GM19328 (cell line): ENCODE measurements at regions not wholly inside any gene's neighbourhood (a gene's known extent, or its start where the extent isn't known, plus 50 kb on each side); places are given as distances from the start of the nearest gene placed in this dataset.

Source experiments
- ATAC-seq: cut with Tn5 transposase; IDR thresholded peaks from one replicate; pipeline ENCODE4 v1.9.1; 2021; ENCODE audit warnings: mild to moderate bottlenecking, moderate library complexity; ENCODE audit not compliant: unreplicated experiment

DNA sequence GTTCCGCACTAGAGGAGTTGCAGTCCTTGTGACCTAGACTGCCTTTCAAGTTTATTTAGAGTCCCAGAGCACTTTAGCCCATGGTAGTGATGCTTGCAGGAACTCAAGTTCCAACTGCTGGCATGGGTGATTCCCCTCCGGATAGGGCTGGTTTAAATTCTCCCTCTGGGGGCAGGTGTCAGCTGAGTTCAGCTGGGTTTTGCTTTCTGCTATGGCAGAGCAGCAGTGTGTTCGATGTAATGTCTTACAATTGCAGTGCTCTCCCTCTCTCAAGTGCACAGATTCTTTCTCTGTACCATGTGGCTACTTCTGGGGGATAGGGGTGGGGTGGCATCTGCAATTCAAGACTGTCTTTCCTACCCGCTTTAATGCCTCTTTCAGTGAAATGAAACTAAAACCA is 164.8 kb upstream of the ZIC3 start:
- ATAC-seq, result no peak

DNA sequence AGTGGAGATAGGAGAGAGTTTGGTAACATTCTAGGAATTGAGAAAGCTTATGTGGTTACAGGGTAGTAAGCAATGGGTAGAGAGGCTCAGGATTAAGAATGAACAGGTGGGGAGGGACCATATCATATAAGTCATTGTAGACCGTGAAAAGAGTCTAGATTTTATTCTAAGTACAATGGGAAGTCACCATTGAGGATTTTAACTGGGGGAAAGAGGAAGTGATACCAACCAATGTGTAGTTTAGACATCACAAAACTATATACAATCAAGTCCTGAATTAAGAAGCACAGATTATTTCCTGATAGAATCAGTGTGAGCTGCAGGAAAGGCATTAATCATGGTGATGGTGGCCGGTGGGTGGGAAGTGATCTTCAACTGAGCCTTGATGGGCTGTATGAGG is 178.3 kb upstream of the ZIC3 start:
- ATAC-seq, result no peak

DNA sequence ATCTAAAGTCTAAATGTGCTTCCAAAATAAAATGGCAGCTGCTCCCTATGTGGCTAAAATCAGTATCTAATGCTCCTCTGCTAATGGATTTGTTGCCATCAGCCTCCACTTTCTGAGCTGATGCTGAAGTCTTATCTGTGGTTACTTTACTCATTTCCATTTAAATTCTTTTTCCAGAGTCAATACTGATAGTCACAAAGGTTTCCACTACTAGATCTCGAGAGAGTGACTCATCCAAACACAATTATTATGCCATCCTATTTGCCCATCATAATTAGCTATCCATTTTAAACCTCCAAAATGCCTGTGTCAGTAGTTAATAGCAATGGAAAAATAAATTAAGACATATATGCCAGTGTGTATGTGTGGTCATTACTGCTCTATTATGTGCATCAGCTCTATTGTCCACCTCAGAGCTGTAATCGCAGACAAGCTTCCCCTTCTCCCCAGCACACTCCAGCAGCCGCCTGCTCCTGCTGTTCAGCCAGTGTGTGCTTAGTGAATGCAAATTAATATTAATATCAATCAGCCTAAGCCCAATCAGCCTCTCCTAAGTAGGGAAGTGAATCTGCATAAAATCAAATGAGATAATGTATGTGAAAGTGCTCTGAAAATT is 199.8 kb upstream of the ZIC3 start:
- ATAC-seq, result no peak

DNA sequence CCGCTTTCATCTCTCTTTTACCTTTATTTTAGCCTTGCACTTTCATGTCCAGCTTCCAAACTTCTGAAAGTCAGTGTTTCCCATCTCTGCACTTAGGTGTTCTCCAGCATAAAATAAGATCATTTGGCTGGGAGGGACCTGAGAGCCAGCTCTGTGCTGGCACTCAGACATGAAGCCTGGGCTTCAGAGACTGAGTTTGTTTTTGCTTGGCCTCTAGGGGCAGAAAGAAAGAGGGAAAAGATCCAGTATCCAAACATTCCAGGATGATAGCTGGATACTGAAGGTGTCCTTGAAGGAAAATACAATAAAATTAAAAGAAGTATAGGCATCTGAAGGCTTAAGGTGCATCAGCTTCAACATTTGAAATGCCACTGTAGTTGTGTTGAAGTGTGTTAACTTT is 202.4 kb upstream of the ZIC3 start:
- ATAC-seq, result no peak

DNA sequence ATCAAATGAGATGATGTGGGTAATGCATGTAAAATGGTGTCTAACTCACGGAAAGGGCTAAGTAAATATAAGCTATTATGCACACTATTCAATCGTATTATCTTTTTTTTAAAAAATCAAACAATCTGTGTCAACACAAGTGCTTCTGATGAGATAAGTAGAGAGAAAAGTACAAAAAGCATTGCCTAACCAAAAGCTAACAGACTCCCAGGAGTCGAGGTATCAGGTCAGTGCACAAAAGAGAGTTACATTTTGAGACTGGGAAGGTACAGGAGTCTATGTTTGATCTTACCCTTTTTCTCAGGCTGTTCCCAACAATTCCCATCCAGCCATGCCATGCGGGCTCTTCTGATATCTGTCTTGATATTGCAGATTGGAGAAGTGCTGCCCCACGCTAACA is 203.3 kb upstream of the ZIC3 start:
- ATAC-seq, result no peak

DNA sequence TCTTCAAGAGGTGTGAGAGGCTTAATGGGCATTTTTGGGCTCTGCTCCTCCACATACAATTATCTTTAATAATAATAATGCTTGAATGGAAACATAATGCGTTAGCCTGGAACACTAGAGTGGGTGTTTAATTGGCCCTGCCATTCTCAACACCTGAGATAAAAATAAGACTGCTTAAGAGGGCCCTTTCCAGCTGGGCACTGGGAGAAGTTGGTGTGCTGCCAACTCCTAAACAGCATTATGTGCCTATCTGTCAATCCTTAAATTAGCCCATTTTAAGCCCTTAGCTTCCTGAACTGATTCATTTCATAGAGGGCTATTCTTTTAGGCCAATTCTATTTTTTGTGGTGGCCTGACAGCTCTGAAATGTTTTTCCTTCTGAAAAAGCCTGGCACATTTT is 211.1 kb upstream of the ZIC3 start:
- ATAC-seq, result no peak

DNA sequence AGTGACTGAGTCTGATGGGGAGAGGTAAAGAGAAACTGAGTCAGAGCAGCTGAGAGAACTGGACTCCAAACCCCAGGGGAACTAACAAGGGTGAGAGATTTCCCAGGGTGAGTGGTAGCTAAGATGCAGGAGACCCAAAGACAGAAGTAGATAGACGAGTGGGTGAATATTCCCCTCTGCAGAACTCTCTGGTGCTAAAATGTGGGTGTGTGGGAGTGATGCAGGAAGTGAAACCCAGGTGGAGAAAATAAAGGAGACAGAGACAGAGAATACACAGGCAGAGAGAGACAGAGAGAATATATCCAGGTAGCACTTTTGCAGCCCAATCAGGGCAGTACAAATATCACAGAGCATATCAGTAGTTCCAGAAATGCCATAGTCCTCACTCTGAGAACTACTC is 212.5 kb upstream of the ZIC3 start:
- peak; percentile 58 for ATAC-seq

DNA sequence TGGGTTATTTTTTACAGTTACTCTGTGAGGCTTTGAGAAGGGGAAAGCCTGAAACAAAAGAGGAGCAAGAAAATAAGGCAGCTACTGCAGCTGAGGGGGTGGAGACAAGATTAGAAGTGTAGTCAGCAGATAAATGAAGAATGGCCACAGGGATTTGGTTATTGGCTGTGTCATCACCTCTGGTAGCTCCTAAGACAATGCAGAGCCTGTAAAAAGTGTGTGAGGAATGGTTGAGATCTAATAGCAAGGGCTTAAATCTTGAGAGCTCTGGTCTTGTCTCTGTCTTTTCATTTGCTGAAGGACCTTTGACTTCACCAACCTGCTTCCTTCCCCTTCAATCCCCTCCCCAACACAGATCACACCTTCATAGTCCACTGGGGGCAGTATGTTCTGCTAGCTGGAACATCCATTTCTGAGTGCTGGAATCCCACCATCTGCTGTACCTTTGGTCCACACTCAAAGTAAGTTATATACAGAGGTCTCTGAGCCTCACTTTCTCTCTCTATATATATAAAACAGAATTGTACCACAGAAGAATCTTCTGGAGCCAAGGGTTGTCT is 213.7 kb upstream of the ZIC3 start:
- no peak for ATAC-seq

DNA sequence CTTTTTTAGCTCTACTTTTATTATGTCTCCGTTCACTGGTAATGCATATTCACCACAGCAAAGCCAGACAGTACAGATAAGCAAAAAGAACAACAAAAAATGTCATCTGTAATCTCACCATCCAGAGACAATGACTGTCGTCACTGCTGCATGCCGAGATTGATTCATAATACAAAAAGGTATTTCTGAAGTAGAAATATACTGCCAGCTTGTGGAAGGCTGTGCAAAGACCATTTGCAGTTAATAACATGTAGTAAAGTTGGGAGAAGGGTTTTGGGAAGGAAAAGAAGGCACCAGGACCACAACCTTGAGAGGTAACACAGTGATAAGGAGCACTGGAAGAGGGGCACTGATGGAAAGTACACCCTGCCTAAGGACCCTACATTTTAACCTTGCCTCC is 223.0 kb upstream of the ZIC3 start:
- no peak for ATAC-seq

DNA sequence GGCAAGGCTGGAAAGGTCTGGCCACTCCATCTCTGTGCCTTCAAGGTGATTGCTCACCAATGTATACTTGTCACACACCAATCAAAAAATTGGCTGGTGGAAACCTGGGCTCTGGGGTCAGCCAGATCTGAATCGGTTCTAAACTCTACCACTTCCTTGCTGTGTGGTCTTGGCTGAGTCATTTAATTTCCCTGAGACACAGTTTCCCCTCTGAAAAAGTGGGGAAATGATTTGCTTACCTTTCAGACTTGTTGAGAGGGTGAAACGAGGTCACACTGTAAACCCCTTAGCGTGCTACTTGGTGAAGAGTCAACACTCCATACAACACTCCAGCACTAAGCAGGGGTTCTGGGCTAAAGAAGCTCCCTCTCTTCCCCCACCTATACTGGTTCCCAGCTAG is 252.3 kb upstream of the ZIC3 start:
- ATAC-seq, result no peak

DNA sequence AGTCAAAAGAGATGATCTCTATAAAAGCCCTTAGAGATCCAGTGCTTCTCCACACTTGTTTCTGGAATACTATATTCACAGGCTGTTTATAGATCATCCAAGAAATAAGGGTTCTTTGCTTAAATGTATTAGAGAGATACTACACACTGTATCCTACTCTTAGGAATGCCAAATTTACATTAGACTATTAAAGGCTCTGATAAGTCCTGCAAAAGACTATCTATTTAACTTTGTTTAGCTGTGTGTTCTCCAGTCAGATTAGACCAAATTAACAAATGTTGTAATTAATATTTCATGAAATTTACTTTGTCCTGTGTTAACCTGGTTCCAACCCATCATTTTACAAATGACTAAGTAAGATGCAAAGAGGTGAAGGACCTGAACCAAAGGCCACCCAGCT is 260.5 kb upstream of the ZIC3 start:
- no peak for ATAC-seq

DNA sequence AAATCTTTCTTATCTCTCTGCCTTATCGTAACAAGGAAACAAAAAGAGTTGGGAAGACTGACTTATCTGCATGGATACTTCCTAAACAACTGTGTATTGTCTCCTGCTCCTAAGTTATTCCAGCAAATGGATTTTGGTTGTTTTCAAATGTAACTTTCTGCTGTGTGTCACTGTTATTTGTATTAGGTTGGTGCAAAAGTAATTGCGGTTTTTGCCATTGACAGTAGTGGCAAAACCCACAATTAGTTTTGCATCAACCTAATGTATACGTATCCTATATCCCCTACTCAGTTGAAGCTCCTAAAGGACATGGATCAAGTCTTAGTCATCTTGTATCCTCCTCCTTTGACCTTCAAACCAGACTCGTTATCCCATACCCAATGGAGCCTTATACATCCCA is 263.4 kb upstream of the GPR101 start:
- no peak for ATAC-seq

DNA sequence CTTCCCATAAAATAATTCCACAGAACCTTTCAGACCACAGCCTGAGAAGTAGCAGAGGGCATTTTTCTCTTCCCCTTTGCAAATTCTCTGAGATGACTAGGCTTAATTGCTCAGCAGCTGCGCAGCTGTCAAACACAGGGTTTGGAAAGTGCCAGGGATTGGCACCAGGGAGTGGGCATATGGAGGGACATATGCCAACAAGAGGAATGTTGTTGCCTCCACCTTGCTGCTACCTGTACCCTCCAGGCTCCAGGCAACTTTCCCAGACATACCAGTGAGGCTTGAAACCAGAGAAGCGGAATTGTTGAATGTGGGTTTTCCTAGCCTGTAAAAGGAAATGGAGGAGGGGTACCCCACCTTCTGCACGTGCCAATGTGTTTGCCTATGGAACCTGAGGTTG is 256.2 kb upstream of the GPR101 start:
- no peak for ATAC-seq

DNA sequence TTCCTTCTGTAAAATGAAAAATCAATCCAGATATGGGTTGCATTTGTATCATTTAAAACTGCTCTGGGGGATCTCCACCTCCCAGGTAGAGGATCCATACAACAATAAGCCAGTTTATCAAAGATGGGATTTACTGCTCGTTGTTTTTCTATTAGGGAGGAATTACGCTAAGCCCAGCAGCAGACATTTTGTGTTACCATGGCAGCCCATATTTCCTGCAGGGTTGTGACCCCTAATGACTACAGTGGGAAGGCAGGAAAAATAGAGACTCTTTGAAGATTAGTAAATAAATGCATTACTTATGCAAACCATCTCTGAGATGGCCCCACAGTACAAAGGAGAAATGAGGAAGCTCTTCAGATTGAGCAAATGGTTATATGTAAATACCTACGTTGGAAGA is 253.4 kb upstream of the GPR101 start:
- ATAC-seq, result no peak

DNA sequence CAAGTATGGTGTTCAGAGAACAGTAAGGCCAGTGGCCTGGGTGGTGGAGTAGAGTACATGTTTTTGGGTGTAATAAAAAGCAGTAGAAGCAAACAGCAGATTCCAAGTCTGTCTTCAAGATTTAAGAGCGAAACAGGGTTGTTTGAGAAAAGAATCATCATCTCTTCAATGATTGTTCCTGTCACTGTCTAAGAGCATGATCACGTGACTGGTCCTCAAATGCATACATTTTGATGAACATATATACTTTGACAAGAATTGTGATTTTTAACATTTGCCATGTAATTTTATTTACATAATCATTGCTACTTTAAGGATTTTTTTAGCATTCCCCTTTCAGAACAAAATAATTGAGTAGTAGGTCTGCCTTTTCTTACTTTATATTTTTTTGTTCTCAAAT is 252.6 kb upstream of the GPR101 start:
- ATAC-seq, result no peak

DNA sequence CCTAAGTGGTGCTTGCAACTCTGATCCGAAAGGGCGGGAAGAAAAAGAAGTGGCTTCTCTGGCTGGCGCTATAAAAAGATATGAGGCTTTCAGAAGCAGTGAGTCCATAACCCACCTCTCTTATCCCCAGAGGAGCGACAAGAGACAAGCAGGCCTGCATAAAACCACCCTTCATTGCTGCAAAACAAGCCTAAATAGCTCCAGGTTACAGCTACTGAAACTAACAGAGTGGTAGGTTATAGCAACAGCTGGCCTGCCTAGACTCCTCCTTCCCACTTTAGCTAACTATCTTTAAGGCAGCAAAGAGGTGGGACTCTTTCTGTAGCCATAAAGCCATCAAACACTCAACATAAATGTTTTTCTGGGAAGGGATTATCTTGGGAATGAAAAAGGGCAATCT is 245.0 kb upstream of the GPR101 start:
- no peak for ATAC-seq

DNA sequence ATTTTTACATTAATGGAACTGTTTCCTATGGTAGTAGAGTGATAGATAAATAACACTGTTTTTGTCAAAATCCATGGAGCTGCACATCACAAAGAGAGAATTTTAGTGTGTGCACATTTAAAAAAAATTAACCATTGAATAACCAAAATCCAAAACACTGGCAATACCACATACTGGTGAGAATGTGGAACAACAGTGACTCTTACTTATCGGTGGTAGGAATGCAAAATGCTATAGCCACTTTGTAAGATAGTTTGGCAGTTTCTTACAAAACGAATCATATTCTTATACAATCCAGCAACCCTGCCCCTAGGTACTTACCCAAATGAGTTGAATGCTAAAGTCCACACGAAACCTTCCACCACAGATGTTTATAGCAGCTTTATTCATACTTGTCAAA is 229.6 kb upstream of the GPR101 start:
- ATAC-seq, result no peak

DNA sequence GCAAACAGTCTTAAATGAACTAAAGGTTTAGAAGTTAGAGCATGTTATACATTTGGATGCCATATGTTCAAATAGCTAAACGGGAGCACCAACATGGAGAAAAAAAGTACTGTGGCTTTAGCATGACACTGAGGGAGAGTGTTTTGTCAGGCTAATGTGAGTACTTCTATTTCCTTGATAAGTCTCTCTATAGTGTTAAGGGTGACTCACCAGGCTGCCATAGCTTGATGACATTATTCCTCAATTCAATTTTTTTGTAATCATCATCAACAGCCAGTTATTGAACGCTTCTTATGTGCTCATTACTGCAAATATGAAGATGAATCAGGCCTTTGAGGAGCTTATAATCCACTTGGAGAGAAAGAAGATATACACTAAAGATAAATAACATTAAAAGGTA is 211.4 kb upstream of the GPR101 start:
- ATAC-seq, result no peak

DNA sequence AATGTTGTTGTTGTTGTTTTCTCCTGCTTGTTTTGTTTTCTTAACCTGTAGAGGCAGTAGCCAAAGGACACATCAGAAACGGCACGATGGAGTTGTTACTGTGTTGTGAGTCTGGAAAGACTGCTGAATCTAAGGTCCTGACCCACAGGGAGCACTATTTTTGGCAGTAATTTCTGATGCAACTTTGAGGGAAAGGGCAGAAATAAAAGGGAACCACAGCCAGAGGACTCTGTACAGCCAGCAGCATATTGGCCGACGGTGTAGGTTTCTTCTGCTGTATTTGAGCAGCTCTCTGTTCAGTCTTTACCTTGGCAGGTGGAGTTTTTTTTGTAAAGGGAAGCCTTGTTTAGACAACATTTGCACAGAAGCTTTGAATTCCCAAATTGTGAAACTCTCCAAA is 203.0 kb upstream of the GPR101 start:
- no peak for ATAC-seq

DNA sequence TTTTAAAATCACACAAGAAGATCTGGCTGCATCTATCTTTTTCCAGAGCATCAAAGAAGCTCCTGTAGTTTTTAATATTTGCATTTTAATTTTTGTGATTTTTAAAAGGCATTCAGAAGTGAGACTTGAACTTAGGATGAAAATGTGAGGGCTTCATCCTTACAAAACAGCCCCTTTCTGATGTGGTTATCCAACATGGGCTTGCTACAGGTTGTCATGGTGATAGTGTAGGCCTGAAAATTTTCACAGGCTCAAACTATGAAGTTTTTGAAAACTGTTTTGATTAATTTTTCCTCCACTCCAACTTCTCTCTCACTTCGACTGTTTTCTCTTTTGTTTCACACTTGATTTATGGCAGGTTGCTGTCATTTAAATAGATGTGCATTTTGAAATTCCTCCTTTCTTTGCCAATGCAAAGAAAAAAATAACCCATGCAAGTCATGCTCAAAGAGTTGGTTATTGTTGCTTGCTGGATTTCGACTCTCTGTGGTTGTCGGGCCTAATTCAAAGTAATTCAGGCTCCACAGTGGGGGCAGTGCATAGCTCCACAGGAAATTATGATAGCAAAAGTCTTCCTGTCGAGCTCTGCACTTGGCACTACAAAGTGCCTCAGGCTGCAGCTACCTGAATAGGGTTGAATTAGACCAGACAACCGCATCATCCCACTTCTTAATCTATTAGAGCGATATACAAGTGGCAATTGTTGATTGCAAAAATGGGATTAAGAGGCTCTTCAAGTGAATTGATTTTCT is 201.0 kb upstream of the GPR101 start:
- no peak for ATAC-seq

DNA sequence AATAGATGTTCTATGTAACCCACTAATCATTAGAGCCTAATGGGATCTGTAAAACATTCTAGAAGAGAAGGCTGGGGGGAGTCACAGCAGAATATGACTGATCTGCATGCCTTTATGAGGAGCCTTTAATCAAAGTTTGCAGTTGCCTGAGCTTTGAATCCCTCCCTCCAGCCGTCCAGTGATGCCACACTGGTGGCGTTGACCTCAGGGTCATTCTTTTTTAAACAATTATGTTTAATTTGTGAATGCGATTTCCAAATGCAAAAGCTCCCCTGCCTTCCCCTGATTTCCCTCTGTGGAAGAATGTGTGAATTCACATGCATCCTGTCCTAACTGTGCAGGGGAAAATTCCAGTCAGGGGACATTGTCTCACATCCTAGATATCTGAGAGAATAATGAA is 199.7 kb upstream of the GPR101 start:
- no peak for ATAC-seq

DNA sequence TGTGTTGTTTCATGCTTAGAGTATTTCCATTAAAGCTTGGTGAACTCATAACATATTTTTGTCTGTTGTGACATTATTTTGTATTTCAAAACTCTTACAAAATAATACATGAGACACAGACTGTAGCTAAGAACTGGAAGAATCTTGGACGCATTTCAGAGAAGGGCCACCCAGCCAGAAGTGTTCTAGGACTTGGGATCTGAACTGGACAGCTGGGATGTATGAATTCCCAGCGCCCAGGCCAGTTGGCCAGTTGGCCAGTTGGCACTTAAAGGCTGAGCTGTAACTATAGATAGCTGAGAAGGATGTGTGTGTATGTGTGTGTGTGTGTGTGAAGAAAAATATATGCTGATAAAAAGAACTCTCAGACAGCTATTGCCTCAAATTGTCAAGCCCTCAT is 193.4 kb upstream of the GPR101 start:
- ATAC-seq, result no peak

DNA sequence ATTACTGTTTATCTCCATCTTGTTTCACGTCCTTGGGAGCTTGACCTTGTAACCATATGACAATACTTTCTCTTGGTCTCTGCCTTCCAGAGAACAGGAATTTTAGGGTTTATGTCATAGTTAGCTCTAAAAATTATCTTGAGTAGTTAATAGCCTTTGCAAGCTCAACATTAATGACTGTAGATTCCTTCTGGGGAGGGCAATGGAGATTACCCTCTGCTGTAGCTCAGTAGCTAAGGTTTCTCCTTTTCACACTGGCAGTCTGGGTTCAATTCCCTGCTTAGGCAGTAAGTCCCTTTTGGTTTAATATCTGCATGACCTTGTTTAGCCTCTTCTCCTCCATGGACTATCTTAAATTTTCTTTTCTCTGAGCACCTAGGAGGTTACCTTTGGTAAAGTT is 181.7 kb upstream of the GPR101 start:
- ATAC-seq, result no peak
